ENCODE measurements at regions not wholly inside any gene's neighbourhood (a gene's known extent, or its start where the extent isn't known, plus 50 kb on each side); places are given as distances from the start of the nearest gene placed in this dataset.

- intact Hi-C loops (cut with micrococcal nuclease; ENCODE audit: unreplicated experiment) = no loop called here
Observed at GRCh38 chr2:120870467-120870788, 134.8 kb downstream of the GLI2 start.

GRCh38 chr2:120871016-120871635, 135.5 kb downstream of the GLI2 start:
- Histone ChIP-seq H3K9me3 (no peaks in the 10 kb centered on the region), H3K4me1 (0 out of 2 replicates have a peak, but pooled peaks cover 4% of the 10 kb centered on the region), H3K4me3 (ENCODE audit: low read depth, low read length) (no peak overlapping the region), H3K27me3 (replicated peaks; ENCODE audit: control insufficient read depth, insufficient read depth, low read length) (no peaks in the 10 kb centered on the region), H3K36me3 (ENCODE audit: control insufficient read depth, insufficient read depth, low read length) (no peaks in the 10 kb centered on the region)
- DNase-seq = no peak
- peaks cover 5% of the 10 kb centered on the region for H3K4me1 Mint-ChIP-seq (ENCODE audit: low read depth, unreplicated experiment)
- no peak for TF ChIP-seq CTCF (IDR thresholded peaks at IDR 0.05; ENCODE audit: insufficient read depth in 1 of 2, low read depth in 1 of 2, low read length in 1 of 2, severe bottlenecking in 1 of 2, unreplicated experiment in 1 of 2)
- intact Hi-C loops (cut with micrococcal nuclease; ENCODE audit: unreplicated experiment) = no loop called here
- H3K4me3 Mint-ChIP-seq (ENCODE audit: unreplicated experiment) = no peak overlapping the region
- H3K9me3 Mint-ChIP-seq (ENCODE audit: unreplicated experiment) = no peaks in the 10 kb centered on the region
- ChIA-PET POLR2A (no interaction called here), CTCF (no interaction called here)
- H3K27ac Mint-ChIP-seq (ENCODE audit: unreplicated experiment) = no peak overlapping the region
- H3K27me3 Mint-ChIP-seq (ENCODE audit: insufficient read depth, unreplicated experiment) = no peaks in the 10 kb centered on the region
- no TSS peak for BruUV-seq (replicated peaks)
- H3K36me3 Mint-ChIP-seq (ENCODE audit: insufficient read depth, unreplicated experiment) = no peaks in the 10 kb centered on the region

More at GRCh38 chr2:120870467-120870788, 134.8 kb downstream of the GLI2 start:
- H3K36me3 ChIP-seq (ENCODE audit: control insufficient read depth, insufficient read depth, low read length) = no peaks in the 10 kb centered on the region
- H3K36me3 Mint-ChIP-seq (ENCODE audit: insufficient read depth, unreplicated experiment) = no peaks in the 10 kb centered on the region
- no peak for TF ChIP-seq CTCF (IDR thresholded peaks at IDR 0.05; ENCODE audit: insufficient read depth in 1 of 2, low read depth in 1 of 2, low read length in 1 of 2, severe bottlenecking in 1 of 2, unreplicated experiment in 1 of 2)
- H3K4me3 ChIP-seq (ENCODE audit: low read depth, low read length) = no peak overlapping the region
- DNase-seq = no peak
- no peak overlapping the region for H3K27ac Mint-ChIP-seq (ENCODE audit: unreplicated experiment)
- CTCF ChIA-PET = interaction anchor here (1.5 kb wide), 1 partner anchor 14 kb away, joined by 3 read pairs; no protein-coding TSS in a partner anchor
- H3K4me3 Mint-ChIP-seq (ENCODE audit: unreplicated experiment) = no peak overlapping the region
- no peaks in the 10 kb centered on the region for H3K9me3 ChIP-seq
- peaks cover 5% of the 10 kb centered on the region for H3K4me1 Mint-ChIP-seq (ENCODE audit: low read depth, unreplicated experiment)
- H3K27me3 ChIP-seq (replicated peaks; ENCODE audit: control insufficient read depth, insufficient read depth, low read length) = no peaks in the 10 kb centered on the region
- POLR2A ChIA-PET = no interaction called here
- 0 out of 2 replicates have a peak, but pooled peaks cover 4% of the 10 kb centered on the region for H3K4me1 ChIP-seq
- H3K9me3 Mint-ChIP-seq (ENCODE audit: unreplicated experiment) = no peaks in the 10 kb centered on the region
- no TSS peak for BruUV-seq (replicated peaks)
- H3K27me3 Mint-ChIP-seq (ENCODE audit: insufficient read depth, unreplicated experiment) = no peaks in the 10 kb centered on the region

- Mint-ChIP-seq H3K27me3 (ENCODE audit: insufficient read depth, unreplicated experiment) (no peaks in the 10 kb centered on the region), H3K9me3 (ENCODE audit: unreplicated experiment) (no peaks in the 10 kb centered on the region), H3K4me3 (ENCODE audit: unreplicated experiment) (no peak overlapping the region), H3K27ac (ENCODE audit: unreplicated experiment) (no peak overlapping the region), H3K4me1 (ENCODE audit: low read depth, unreplicated experiment) (peaks cover 5% of the 10 kb centered on the region), H3K36me3 (ENCODE audit: insufficient read depth, unreplicated experiment) (no peaks in the 10 kb centered on the region)
- no peaks in the 10 kb centered on the region for H3K9me3 ChIP-seq
- H3K36me3 ChIP-seq (ENCODE audit: control insufficient read depth, insufficient read depth, low read length) = no peaks in the 10 kb centered on the region
- no peaks in the 10 kb centered on the region for H3K27me3 ChIP-seq (replicated peaks; ENCODE audit: control insufficient read depth, insufficient read depth, low read length)
- 0 out of 2 replicates have a peak, but pooled peaks cover 4% of the 10 kb centered on the region for H3K4me1 ChIP-seq
- no peak overlapping the region for H3K4me3 ChIP-seq (ENCODE audit: low read depth, low read length)
- TF ChIP-seq CTCF (IDR thresholded peaks at IDR 0.05; ENCODE audit: insufficient read depth in 1 of 2, low read depth in 1 of 2, low read length in 1 of 2, severe bottlenecking in 1 of 2, unreplicated experiment in 1 of 2) = no peak
- DNase-seq = no peak
- intact Hi-C loops (cut with micrococcal nuclease; ENCODE audit: unreplicated experiment) = no loop called here
- no TSS peak for BruUV-seq (replicated peaks)
- ChIA-PET POLR2A (no interaction called here), CTCF (no interaction called here)
Observed at GRCh38 chr2:120871881-120872620, 136.4 kb downstream of the GLI2 start.

Data from Caco-2 (cell line).